Amniotic stem cell (primary cell): ENCODE measurements at regions not wholly inside any gene's neighbourhood (a gene's known extent, or its start where the extent isn't known, plus 50 kb on each side); places are given as distances from the start of the nearest gene placed in this dataset.

ENCODE experiments used
- DNase-seq: peaks from one replicate; lab custom pipeline; 2025; lab: John Stamatoyannopoulos, UW

GRCh38 chr11:69365558-69365957 lies 71.6 kb downstream of the MYEOV start:
- no peak for DNase-seq

- DNase-seq: no peak
Observed at GRCh38 chr11:69366591-69366990, 72.6 kb downstream of the MYEOV start.

DNA sequence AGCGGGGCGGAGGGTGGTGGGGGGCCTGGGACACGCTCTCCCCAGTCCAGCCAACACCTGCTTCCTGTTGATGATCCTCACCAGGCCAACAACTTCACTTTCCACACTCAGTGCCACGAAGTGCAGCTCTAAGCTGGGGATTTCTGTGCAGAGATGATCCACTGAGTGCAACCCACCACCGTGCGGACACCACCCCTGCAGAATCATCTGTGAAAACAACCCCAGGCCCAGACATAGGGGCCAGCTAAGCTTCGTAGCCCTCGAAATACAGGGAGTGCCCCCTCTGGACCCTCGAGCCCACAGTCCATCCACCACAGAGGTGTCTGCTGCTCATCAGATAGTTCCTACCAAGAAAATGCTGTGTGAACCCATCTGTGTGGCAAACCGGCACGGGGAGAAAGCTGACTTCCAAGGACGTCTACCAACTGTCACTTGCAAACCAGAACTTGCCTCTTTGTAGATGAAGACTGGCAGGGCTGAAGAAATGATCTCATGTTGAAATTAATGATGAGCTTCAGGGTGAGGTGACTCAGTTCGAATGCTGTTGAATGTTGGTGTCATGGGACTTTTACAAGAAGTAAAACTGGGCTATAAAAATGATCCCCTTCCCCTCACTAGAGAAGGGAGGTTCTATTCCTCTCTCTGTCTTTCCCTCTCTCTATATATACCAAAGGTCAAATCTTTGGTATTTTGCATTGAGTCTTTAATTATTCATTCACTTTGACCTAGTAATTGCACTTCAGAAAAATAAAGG lies 73.4 kb downstream of the MYEOV start:
- DNase-seq: no peak

GRCh38 chr11:69368119-69368880 lies 74.3 kb downstream of the MYEOV start:
- no peak for DNase-seq

GRCh38 chr11:69369210-69369825 lies 75.4 kb downstream of the MYEOV start:
- no peak for DNase-seq

DNA sequence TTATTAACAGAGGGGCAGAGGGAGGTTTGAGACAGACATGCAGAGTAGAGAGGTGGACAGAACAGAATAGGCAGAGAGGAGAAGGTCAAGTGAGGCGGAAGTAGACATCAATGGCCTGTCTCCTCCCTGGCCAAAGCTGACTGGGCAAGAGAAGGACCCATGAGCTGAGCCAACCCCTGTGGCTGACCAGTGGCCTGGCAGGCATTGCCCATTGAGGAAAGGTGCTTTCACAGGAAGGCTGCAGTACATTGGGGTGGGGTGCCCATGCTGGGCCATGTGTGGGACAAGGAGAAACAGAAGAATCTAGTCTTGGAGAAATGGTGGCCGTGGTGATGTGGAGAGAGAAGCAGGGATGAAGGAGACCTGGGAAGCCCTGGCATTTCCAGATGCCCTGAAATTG lies 76.0 kb downstream of the MYEOV start:
- DNase-seq: no peak

- DNase-seq: no peak
Observed at GRCh38 chr11:69370984-69371709, 77.2 kb downstream of the MYEOV start.

DNA sequence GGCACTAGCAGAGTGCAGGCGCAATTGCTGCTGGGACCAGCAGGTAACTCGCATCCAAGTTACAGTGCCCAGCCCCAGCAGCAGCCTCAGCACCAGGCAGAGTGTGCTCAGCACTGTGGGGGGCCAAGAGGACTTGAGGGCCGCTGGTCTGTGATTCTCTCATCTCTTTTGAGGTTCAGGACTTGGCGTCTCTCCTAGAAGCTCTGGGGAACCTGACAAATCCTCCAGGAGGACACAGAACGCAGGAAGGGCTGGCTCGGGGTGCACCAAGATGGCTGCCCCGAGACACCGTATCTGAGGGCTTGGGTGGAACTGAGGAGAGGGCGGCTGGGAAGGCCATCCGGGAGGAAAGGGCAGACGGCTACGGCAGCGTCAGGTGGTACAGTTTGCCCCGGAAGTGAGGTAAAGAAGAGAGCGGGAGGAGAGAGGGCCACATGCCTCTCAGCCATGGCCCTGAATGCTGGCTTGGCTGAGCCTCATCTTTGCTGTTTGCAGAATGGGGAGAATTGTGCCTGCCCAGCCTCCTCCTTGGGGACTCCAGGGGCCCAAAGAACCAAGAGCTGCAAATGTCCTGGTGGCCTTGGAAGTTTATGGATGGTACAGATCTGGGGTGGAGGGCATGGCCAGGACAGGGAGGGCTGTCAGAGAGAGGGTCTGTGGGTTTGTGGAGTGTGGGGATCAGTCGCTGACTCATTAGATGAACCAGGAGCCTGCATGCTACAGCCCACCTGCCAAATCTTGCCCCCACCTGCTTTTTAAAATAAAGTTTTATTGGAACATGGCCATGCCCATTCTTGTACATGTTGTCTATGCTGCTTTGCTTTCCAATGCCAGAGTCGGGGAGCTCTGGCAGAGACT lies 78.0 kb downstream of the MYEOV start:
- no peak for DNase-seq

- no peak for DNase-seq
Observed at GRCh38 chr11:69372589-69373250, 78.8 kb downstream of the MYEOV start.

DNA sequence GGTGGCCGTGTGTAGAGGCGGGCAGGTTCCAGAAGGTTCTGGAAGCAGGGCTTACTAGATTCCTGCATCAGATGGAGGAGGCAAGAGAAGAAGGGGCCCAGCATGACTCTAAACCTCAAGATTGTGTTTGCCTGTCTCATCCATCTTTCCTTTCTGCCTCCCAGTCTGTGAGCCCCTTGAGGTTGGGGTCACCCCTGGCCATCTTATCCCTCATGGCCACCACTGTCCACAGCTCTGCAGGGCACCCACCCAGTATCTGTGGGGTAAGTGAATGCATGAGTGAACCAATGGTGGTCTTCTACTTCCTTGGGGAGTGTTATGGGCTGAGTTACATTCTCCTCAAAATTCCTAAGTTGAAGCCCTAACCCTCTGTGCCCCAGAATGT lies 79.3 kb downstream of the MYEOV start:
- no peak for DNase-seq

DNA sequence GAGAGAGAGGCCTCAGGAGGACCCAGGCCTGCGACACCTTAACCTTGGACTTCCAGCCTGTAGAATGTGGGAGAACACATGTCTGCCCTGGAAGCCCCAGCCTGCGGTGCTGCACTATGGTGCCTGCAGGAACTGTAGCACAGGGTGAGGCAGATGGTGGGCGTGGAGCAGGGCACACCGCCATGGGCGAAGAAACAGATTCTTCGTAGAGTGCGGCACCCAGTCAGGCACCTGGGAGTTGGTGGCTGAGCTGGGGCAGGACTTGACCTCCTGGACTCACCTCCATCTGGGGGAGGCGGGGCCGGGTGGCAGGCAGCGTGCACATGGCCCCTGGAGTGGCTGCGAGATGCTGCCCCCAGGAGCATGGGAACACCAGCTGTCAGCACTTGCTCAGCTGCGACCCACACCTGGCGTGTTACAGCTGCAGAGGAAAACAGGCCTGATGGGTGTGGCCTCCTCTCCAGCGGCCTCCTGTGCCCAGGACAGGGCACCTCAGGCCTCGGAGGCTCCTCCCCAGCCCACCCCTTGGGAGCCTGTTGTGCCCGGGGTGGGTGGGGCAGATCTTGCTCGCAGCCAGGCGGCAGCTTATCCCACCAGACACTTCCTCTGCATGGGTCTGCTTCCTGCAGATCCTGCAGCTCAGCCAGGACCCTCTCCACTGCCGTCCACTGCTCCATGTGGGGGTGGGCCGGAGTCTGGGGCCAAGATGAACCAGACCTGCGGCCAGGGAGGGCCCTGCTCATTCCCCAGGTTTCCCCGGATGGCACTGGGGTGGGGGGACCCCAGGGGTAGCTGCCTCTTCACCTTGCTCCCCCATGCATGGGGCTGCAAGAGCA lies 80.4 kb downstream of the MYEOV start:
- DNase-seq: no peak

DNA sequence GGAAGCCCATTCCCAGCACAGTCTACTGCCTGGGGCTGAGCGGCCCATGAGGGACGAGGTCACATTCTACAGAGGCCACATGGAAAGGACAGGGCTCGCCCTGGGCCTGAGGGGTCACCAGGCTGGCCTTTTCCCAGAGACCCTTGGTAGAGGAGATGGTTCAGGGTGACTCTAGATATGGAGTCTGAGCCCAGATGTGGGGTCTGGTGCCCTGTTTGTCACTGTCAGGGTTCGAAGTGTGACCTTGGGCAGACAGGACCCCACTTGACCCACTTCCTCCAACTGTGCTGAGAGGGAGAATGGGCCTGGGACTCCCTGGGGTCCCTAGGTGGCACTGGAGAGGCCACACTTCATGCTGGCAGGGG lies 81.0 kb downstream of the MYEOV start:
- DNase-seq: no peak

GRCh38 chr11:69375316-69376154 lies 81.6 kb downstream of the MYEOV start:
- no peak for DNase-seq

DNA sequence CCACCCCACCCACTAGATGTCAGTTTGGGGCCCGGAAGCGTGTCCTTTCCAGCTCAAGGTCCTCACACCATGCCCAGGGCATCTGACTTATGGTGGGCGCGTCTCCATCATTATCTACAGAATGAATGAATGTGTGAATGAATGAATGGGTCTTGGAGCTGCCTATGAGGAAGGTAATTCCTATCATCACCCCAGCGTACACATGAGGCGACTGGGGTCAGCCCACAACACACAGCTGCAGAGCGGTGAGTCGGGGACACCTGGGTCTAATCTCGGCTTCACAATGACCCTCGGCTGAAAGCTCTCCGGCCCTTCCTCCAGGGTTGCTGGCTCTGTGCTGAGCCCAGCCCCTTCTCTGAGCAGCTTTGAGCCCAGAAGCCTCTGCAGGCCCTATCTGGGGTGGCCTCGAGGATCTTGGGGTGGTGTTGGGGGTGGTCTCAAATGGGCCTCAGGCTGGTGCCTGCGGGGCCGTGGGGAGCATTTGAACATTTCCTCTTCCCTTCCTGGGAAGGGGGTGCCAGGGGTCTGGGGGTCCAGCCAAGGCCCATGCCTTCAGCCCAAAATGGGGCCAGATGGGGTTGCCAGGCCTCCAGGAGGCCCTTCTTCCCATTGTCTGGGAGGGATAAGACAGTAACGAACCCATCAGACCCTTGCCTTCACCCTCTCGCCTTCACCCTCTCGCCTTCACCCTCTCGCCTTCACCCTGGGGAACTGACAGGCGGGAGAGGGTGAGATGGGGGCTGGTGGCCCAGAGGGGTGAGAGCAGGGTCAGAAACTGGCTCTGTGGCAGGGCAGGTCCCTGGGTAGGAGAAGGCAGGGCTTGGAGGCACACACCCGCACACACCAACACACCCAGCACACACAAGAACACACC lies 82.4 kb downstream of the MYEOV start:
- DNase-seq: no peak

DNA sequence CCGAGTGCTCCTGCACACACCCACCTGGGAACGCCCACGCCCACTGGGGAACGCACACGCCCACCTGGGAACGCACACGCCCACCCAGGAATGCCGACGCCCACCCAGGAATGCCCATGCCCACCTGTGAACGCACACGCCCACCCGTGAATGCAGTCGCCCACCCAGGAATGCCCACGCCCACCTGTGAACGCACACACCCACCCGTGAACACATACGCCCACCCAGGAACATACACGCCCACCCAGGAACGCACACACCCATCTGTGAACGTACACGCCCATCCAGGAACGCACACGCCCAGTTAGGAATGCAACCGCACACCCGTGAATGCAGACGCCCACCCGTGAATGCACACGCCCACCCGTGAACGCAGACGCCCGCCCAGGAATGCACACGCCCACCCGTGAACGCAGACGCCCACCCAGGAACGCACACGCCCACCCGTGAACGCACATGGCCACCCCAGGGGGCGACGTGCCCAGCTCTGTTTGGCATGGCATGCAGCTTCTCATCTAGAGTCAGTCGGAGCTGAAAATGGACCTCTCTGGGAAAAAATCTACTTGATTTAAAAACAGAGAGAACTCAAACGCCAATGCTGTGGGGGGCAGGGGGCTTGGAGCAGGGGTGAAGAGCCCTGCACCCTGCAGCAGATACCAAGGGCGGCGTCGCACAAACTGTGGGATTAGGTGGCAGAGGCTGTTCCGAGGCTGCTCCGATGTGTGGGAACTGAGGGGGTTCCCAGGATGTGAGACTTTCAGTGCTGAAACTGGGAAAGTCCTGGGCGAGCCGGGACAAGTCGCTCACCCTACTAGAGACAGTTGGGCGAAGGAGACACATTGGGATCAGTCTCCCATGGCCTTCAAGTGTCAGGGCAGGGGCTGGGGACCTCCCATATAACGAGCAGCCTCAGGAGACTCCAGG lies 83.3 kb downstream of the MYEOV start:
- DNase-seq: no peak

DNA sequence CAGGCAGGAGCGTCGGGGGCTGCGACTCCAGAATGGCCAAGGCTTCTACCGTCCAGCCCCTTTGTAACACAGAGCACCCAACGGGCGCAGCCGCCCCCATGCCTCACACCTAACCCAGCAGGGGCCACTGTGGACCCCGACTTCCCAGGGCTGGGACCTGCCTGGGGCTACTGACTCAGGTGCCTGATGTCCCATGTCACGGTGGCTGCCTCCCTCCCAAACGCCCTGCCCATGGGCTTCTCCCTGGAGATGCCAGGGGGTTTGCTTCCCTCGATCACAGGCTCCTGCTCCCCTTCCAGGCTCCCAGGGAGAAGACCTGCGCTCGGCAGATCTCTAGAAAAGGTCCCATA lies 84.0 kb downstream of the MYEOV start:
- DNase-seq: no peak
